ENCODE measurements at regions not wholly inside any gene's neighbourhood (a gene's known extent, or its start where the extent isn't known, plus 50 kb on each side); places are given as distances from the start of the nearest gene placed in this dataset.

GRCh38 chr2:167398873-167399272 is 510.6 kb downstream of the XIRP2 start:
- H3K4me3 ChIP-seq (ENCODE audit: low read depth, poor library complexity, severe bottlenecking): no peak overlapping the region
- WGBS, 2 donors: 65 to 71% methylated on average over 3 of the region's 3 CpGs
- DNase-seq (ENCODE audit: low spot score in 2 of 2): no peak
- TF ChIP-seq POLR2A (IDR thresholded peaks at IDR 0.05): no peak
- TF ChIP-seq, protein P1, sequence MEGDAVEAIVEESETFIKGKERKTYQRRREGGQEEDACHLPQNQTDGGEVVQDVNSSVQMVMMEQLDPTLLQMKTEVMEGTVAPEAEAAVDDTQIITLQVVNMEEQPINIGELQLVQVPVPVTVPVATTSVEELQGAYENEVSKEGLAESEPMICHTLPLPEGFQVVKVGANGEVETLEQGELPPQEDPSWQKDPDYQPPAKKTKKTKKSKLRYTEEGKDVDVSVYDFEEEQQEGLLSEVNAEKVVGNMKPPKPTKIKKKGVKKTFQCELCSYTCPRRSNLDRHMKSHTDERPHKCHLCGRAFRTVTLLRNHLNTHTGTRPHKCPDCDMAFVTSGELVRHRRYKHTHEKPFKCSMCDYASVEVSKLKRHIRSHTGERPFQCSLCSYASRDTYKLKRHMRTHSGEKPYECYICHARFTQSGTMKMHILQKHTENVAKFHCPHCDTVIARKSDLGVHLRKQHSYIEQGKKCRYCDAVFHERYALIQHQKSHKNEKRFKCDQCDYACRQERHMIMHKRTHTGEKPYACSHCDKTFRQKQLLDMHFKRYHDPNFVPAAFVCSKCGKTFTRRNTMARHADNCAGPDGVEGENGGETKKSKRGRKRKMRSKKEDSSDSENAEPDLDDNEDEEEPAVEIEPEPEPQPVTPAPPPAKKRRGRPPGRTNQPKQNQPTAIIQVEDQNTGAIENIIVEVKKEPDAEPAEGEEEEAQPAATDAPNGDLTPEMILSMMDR (IDR thresholded peaks at IDR 0.05): no peak
- intact Hi-C loops (cut with DNase I; ENCODE audit: low total_unique reads): no loop called here

GRCh38 chr2:167388901-167389300 is 500.6 kb downstream of the XIRP2 start:
- DNase-seq (ENCODE audit: low spot score in 2 of 2): no peak
- no peak overlapping the region for H3K4me3 ChIP-seq (ENCODE audit: low read depth, poor library complexity, severe bottlenecking)
- intact Hi-C loops (cut with DNase I; ENCODE audit: low total_unique reads): no loop called here
- TF ChIP-seq, protein P1 (IDR thresholded peaks at IDR 0.05): no peak
- no peak for TF ChIP-seq POLR2A (IDR thresholded peaks at IDR 0.05)
- 83 to 85% methylated on average over 1 of the region's 1 CpG for WGBS, 2 donors

DNA sequence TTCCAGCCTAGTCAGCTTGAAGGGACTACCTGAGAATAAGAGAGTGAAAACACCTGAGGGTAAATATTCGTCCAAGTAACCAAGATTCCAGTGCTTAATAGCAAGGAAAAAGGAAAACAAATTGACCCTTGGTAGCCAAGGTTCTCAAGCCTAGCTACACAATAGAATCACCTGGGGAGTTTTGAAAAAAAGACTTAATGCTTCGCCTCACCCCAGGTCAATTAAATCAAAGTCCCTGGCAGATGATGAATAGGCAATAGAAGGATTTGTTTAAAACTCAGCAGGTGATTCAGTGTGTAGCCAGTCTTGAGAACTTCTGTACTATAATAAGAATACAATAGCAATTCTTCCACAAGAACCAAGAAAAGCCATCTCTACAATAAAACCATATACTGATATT is 500.2 kb downstream of the XIRP2 start:
- H3K4me3 ChIP-seq (ENCODE audit: low read depth, poor library complexity, severe bottlenecking): no peak overlapping the region
- WGBS, 2 donors: 48 to 57% methylated on average over 2 of the region's 2 CpGs
- intact Hi-C loops (cut with DNase I; ENCODE audit: low total_unique reads): no loop called here
- DNase-seq (ENCODE audit: low spot score in 2 of 2): no peak
- TF ChIP-seq, protein P1 (IDR thresholded peaks at IDR 0.05): no peak
- no peak for TF ChIP-seq POLR2A (IDR thresholded peaks at IDR 0.05)

DNA sequence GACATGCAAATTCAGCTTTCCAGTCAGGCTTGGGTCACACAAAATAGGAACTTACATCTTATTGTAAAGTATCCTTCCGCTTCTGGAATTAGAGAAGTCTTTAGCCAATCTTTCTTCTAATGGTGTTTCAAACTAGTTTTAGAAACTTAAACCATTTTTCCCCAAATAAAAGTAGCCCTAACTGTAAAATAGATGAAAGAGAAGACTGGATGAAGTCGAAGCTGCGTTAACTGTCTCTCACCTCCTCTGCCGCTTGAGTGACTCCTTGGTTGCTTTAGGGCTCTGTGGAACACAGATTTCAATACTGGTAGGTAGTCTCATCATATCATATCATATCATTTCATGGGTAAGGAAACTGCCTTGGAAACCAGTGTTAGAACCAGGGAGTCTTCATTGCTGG is 498.4 kb downstream of the XIRP2 start:
- intact Hi-C loops (cut with DNase I; ENCODE audit: low total_unique reads): no loop called here

DNA sequence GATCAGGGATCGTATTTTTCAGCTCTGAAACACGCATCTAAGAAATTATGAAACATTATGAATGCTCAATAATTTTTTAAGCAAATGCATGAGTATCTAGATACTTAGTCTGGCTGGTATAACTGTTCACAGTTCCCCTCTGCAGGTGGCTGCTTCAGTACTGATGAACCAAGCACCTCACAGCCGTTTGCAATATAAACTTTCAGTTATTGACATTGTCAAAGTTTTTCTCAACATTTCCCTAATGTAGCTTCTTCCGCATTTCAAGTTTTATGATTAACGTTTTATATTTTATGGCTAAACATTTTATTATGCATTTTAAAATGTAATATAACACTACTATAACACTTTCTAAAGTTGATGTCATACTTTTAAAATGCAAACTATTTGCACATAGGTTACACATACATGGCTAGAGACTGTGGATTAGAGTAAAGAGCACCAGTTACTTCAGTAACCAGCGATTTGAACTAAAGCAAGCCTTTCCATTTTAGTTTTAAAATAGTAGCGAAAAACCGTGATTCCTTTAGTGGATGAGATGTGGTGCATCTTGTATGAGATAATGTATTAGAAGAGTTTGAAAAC is 495.4 kb downstream of the XIRP2 start:
- WGBS, 2 donors: 84 to 86% methylated on average over 8 of the region's 8 CpGs
- no peak for DNase-seq (ENCODE audit: low spot score in 2 of 2)

More for the DNA sequence above, 498.4 kb downstream of the XIRP2 start:
- TF ChIP-seq POLR2A (IDR thresholded peaks at IDR 0.05): no peak
- TF ChIP-seq, protein P1 (IDR thresholded peaks at IDR 0.05): no peak
- WGBS, 2 donors: 91 to 92% methylated on average over 4 of the region's 4 CpGs
- no peak for DNase-seq (ENCODE audit: low spot score in 2 of 2)
- H3K4me3 ChIP-seq (ENCODE audit: low read depth, poor library complexity, severe bottlenecking): no peak overlapping the region

More for the DNA sequence above, 495.4 kb downstream of the XIRP2 start:
- intact Hi-C loops (cut with DNase I; ENCODE audit: low total_unique reads): no loop called here
- no peak for TF ChIP-seq POLR2A (IDR thresholded peaks at IDR 0.05)
- TF ChIP-seq, protein P1 (IDR thresholded peaks at IDR 0.05): no peak
- no peak overlapping the region for H3K4me3 ChIP-seq (ENCODE audit: low read depth, poor library complexity, severe bottlenecking)

Data from lower leg skin (tissue), 4 donors.